SK-N-SH treated with all-trans-retinoic acid at 6 μM for 48 hours (cell line): ENCODE measurements at regions not wholly inside any gene's neighbourhood (a gene's known extent, or its start where the extent isn't known, plus 50 kb on each side); places are given as distances from the start of the nearest gene placed in this dataset.

ENCODE experiments used
- PATZ1 ChIP-seq: fragments of 250-450 bp; sonication (Bioruptor Pico); IDR thresholded peaks from 2 replicates; pipeline ENCODE4 v1.8.0; 2020; ENCODE audit warnings: mild to moderate bottlenecking, moderate library complexity, borderline replicate concordance
- TOX ChIP-seq: fragments of 250-450 bp; sonication (Bioruptor Pico); IDR thresholded peaks from 2 replicates; pipeline ENCODE4 v1.8.0; 2021; ENCODE audit warnings: mild to moderate bottlenecking, moderate library complexity, borderline replicate concordance
- ZNF70 ChIP-seq: fragments of 450-650 bp; formaldehyde crosslinking; IDR thresholded peaks from 2 replicates; pipeline ENCODE4 v1.5.0; 2020; ENCODE audit warnings: mild to moderate bottlenecking, moderate library complexity

GRCh38 chr1:5506634-5507033, 485.6 kb downstream of the NPHP4 start:
- TF ChIP-seq PATZ1 (no peak), ZNF70 (CRISPR knock-in tag) (no peak), TOX (CRISPR knock-in tag) (no peak)
